HUES6 (cell line): ENCODE measurements at regions not wholly inside any gene's neighbourhood (a gene's known extent, or its start where the extent isn't known, plus 50 kb on each side); places are given as distances from the start of the nearest gene placed in this dataset.

Experiments used
- H3K27ac ChIP-seq: 2 replicates; pipeline ENCODE4 v1.7.0; 2013; ENCODE audit warnings: low read depth, mild to moderate bottlenecking, low read length, inconsistent platforms
- H3K27me3 ChIP-seq: 2 replicates; pipeline ENCODE4 v1.6.1; 2013; ENCODE audit warnings: low read length; ENCODE audit not compliant: control insufficient read depth, insufficient read depth
- H3K36me3 ChIP-seq: 2 replicates; pipeline ENCODE4 v1.6.1; 2013; ENCODE audit warnings: low read length; ENCODE audit not compliant: control insufficient read depth, insufficient read depth
- H3K4me1 ChIP-seq: 2 replicates; pipeline ENCODE4 v1.6.1; 2013; ENCODE audit warnings: low read length; ENCODE audit not compliant: control insufficient read depth, insufficient read depth
- H3K4me3 ChIP-seq: 2 replicates; pipeline ENCODE4 v1.5.1; 2013; ENCODE audit warnings: low read depth, low read length
- H3K9ac ChIP-seq: one replicate; pipeline ENCODE4 v1.6.1; 2013; ENCODE audit warnings: mild to moderate bottlenecking, low read length
- H3K9me3 ChIP-seq: 2 replicates; pipeline ENCODE4 v1.6.1; 2013; ENCODE audit warnings: low read depth, low read length; ENCODE audit not compliant: control insufficient read depth, insufficient read depth

DNA sequence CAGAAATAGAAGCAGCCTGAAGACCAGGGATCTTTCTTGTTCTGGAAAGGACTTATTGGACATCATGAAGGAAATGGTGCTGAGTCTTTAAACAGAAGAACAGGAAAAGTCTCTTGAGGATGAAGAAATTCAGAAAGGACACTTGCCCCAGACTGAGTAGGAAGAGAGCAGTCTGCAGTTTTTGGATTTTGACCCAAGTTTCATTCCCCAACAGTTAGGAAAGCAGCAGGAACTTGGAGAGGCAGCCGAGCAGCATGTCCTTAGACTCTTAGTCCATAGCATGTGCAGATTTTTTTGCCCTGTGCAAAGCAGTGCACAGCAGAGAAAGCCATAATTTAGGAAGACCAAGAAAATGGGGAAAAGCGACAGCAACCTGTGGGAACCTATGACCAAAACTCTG, 927.2 kb upstream of the AUTS2 start:
- Histone ChIP-seq H3K9ac (no peak overlapping the region), H3K4me1 (no peaks in the 10 kb centered on the region), H3K4me3 (no peak overlapping the region), H3K27me3 (no peaks in the 10 kb centered on the region), H3K36me3 (no peaks in the 10 kb centered on the region), H3K9me3 (peaks cover 5% of the 10 kb centered on the region; the same call in 1 of the 2 replicates), H3K27ac (no peak overlapping the region)

DNA sequence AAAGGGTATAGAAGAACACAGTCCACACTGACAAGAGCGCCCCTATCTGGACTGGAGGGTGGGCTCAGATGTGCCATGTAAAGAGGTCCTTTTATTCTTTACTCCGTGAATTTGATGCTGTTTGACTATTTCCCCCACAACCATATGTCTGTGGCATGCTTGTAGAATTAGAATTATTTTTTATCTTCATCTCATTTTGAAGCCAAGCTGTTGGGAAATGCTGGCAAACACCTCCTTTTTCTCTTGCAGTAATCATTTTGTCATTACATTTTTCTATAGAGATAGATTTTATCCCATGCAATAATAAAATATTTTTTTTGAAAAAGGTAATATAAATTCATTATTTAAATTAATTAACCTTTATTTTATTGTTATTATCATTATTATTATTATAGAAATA, 926.6 kb upstream of the AUTS2 start:
- no peaks in the 10 kb centered on the region for H3K4me1 ChIP-seq
- H3K9ac ChIP-seq = no peak overlapping the region

GRCh38 chr7:68674826-68675225, 923.4 kb upstream of the AUTS2 start:
- Histone ChIP-seq H3K9me3 (peaks cover 5% of the 10 kb centered on the region; the same call in 1 of the 2 replicates), H3K27me3 (no peaks in the 10 kb centered on the region), H3K4me3 (no peak overlapping the region), H3K27ac (no peak overlapping the region), H3K9ac (no peak overlapping the region), H3K36me3 (no peaks in the 10 kb centered on the region), H3K4me1 (no peaks in the 10 kb centered on the region)

More for the DNA sequence above, 926.6 kb upstream of the AUTS2 start:
- no peaks in the 10 kb centered on the region for H3K36me3 ChIP-seq
- peaks cover 5% of the 10 kb centered on the region; the same call in 1 of the 2 replicates for H3K9me3 ChIP-seq
- H3K4me3 ChIP-seq = no peak overlapping the region
- no peak overlapping the region for H3K27ac ChIP-seq
- no peaks in the 10 kb centered on the region for H3K27me3 ChIP-seq

GRCh38 chr7:68676813-68677535, 921.3 kb upstream of the AUTS2 start:
- Histone ChIP-seq H3K4me3 (no peak overlapping the region), H3K9me3 (peaks cover 5% of the 10 kb centered on the region; the same call in 1 of the 2 replicates), H3K27me3 (no peaks in the 10 kb centered on the region), H3K27ac (no peak overlapping the region), H3K9ac (no peak overlapping the region), H3K36me3 (no peaks in the 10 kb centered on the region), H3K4me1 (no peaks in the 10 kb centered on the region)

- H3K4me1 ChIP-seq = no peaks in the 10 kb centered on the region
- H3K9me3 ChIP-seq = peaks cover 5% of the 10 kb centered on the region; the same call in 1 of the 2 replicates
- no peak overlapping the region for H3K9ac ChIP-seq
- H3K36me3 ChIP-seq = no peaks in the 10 kb centered on the region
- no peak overlapping the region for H3K27ac ChIP-seq
- no peak overlapping the region for H3K4me3 ChIP-seq
- H3K27me3 ChIP-seq = no peaks in the 10 kb centered on the region
Measured at GRCh38 chr7:68678196-68678595, 920.1 kb upstream of the AUTS2 start.

GRCh38 chr7:68679459-68680234, 918.6 kb upstream of the AUTS2 start:
- Histone ChIP-seq H3K4me1 (peaks cover 5% of the 10 kb centered on the region; the same call in 1 of the 2 replicates), H3K27ac (no peak overlapping the region), H3K36me3 (no peaks in the 10 kb centered on the region), H3K4me3 (no peak overlapping the region), H3K9ac (no peak overlapping the region), H3K9me3 (no peaks in the 10 kb centered on the region), H3K27me3 (no peaks in the 10 kb centered on the region)

- Histone ChIP-seq H3K36me3 (no peaks in the 10 kb centered on the region), H3K9me3 (no peaks in the 10 kb centered on the region), H3K4me3 (no peak overlapping the region), H3K4me1 (peaks cover 5% of the 10 kb centered on the region; the same call in 1 of the 2 replicates), H3K27me3 (no peaks in the 10 kb centered on the region), H3K27ac (no peak overlapping the region), H3K9ac (no peak overlapping the region)
Measured at GRCh38 chr7:68680235-68680872, 917.9 kb upstream of the AUTS2 start.

GRCh38 chr7:68682910-68683309, 915.4 kb upstream of the AUTS2 start:
- H3K36me3 ChIP-seq = no peaks in the 10 kb centered on the region
- no peaks in the 10 kb centered on the region for H3K27me3 ChIP-seq
- H3K9me3 ChIP-seq = no peaks in the 10 kb centered on the region
- peaks cover 5% of the 10 kb centered on the region; the same call in 1 of the 2 replicates for H3K4me1 ChIP-seq
- no peak overlapping the region for H3K4me3 ChIP-seq
- H3K9ac ChIP-seq = no peak overlapping the region
- H3K27ac ChIP-seq = no peak overlapping the region

DNA sequence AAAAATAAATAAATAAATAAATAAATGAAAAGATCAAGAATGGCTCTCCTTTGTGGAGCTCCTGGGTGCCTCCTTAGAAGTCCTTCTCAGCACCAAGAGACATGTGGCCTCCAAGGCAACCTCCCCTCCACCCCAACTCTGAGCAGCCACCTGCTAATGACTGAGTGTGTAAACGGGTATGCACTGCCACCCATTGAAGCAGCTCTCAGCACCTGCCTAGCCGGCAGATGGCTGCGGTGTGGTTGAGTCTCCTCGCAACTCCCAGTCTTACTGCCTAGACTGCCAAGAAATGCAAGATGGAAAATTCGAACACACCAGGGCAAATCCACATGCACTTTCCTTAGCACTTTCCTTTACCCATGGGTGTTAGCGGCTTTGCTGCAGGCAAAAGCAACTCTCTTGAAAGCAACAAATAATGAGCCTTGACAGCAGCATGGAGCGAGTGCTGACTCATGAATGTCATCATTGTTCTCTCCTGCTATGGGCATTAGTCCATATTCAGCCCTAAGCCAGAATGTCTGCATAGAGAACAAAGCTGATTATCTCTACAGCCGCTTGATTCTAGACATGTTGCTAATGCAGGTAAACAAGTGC, 913.9 kb upstream of the AUTS2 start:
- Histone ChIP-seq H3K4me1 (peaks cover 17% of the 10 kb centered on the region), H3K36me3 (no peaks in the 10 kb centered on the region), H3K9ac (no peak overlapping the region), H3K9me3 (no peaks in the 10 kb centered on the region), H3K4me3 (no peak overlapping the region), H3K27ac (no peak overlapping the region), H3K27me3 (no peaks in the 10 kb centered on the region)

DNA sequence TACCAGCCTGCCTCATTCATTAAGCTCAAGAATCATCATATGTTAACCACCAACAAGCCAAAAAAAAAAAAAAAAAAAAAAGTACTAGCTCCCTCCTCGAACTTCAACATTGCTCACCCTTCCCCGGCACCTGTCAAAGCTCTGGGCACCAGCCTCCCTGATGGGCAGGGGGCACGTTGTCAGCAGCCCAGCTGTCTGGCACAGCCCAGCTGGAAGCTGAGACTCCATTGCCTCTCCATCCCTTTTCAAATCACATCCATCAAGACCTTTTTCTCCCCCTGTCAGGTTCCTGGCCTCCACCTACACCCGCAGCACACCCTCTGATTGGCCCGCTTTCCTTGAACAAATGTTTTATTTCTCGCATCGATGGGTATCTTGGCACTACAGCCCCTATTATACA, 913.3 kb upstream of the AUTS2 start:
- Histone ChIP-seq H3K4me3 (no peak overlapping the region), H3K4me1 (peaks cover 17% of the 10 kb centered on the region), H3K27ac (no peak overlapping the region), H3K9me3 (no peaks in the 10 kb centered on the region), H3K27me3 (no peaks in the 10 kb centered on the region), H3K36me3 (no peaks in the 10 kb centered on the region), H3K9ac (no peak overlapping the region)
